ENCODE measurements at regions not wholly inside any gene's neighbourhood (a gene's known extent, or its start where the extent isn't known, plus 50 kb on each side); places are given as distances from the start of the nearest gene placed in this dataset.

- DNase-seq: no peak
These were observed 147.5 kb upstream of the RBFOX1 start for GRCh38 chr16:7185165-7185564.

GRCh38 chr16:7183768-7184167 is 148.9 kb upstream of the RBFOX1 start:
- no peak for DNase-seq

- peak; percentile 7 to 27 (median 18) for DNase-seq
These were observed 150.0 kb upstream of the RBFOX1 start for GRCh38 chr16:7182510-7183109.

GRCh38 chr16:7177875-7178274 is 154.8 kb upstream of the RBFOX1 start:
- DNase-seq: no peak

- DNase-seq: no peak
These were observed 161.5 kb upstream of the RBFOX1 start for GRCh38 chr16:7171151-7171550.

- peak in 2 of 3 donors; percentile 2 to 7 for DNase-seq
These were observed 165.0 kb upstream of the RBFOX1 start for GRCh38 chr16:7167626-7168025.

- peak in 2 of 3 donors; percentile 2 to 14 for DNase-seq
These were observed 170.8 kb upstream of the RBFOX1 start for GRCh38 chr16:7161891-7162290.

GRCh38 chr16:7160093-7160492 is 172.6 kb upstream of the RBFOX1 start:
- DNase-seq: peak in 1 of 3 donors; percentile 2

- DNase-seq: no peak
These were observed 174.2 kb upstream of the RBFOX1 start for GRCh38 chr16:7158481-7158880.

- no peak for DNase-seq
These were observed 182.4 kb upstream of the RBFOX1 start for GRCh38 chr16:7150230-7150629.

- no peak for DNase-seq
These were observed 184.0 kb upstream of the RBFOX1 start for GRCh38 chr16:7148606-7149005.

- no peak for DNase-seq
These were observed 191.7 kb upstream of the RBFOX1 start for GRCh38 chr16:7140899-7141298.

GRCh38 chr16:7137560-7138330 is 194.9 kb upstream of the RBFOX1 start:
- no peak for DNase-seq

- DNase-seq: no peak
These were observed 200.2 kb upstream of the RBFOX1 start for GRCh38 chr16:7132465-7132864.

- no peak for DNase-seq
These were observed 207.9 kb upstream of the RBFOX1 start for GRCh38 chr16:7124701-7125100.

GRCh38 chr16:7124242-7124641 is 208.4 kb upstream of the RBFOX1 start:
- no peak for DNase-seq

GRCh38 chr16:7116734-7117133 is 215.9 kb upstream of the RBFOX1 start:
- no peak for DNase-seq

GRCh38 chr16:7115898-7116297 is 216.7 kb upstream of the RBFOX1 start:
- no peak for DNase-seq

GRCh38 chr16:7113949-7114348 is 218.7 kb upstream of the RBFOX1 start:
- no peak for DNase-seq

- DNase-seq: no peak
These were observed 219.2 kb upstream of the RBFOX1 start for GRCh38 chr16:7113395-7113794.

- no peak for DNase-seq
These were observed 221.4 kb upstream of the RBFOX1 start for GRCh38 chr16:7111265-7111664.

- DNase-seq: no peak
These were observed 225.2 kb upstream of the RBFOX1 start for GRCh38 chr16:7107436-7107835.

GRCh38 chr16:7103056-7103455 is 229.6 kb upstream of the RBFOX1 start:
- no peak for DNase-seq

- no peak for DNase-seq
These were observed 231.6 kb upstream of the RBFOX1 start for GRCh38 chr16:7101054-7101453.

All from muscle of back (tissue), 3 donors.